ENCODE measurements at regions not wholly inside any gene's neighbourhood (a gene's known extent, or its start where the extent isn't known, plus 50 kb on each side); places are given as distances from the start of the nearest gene placed in this dataset.

DNA sequence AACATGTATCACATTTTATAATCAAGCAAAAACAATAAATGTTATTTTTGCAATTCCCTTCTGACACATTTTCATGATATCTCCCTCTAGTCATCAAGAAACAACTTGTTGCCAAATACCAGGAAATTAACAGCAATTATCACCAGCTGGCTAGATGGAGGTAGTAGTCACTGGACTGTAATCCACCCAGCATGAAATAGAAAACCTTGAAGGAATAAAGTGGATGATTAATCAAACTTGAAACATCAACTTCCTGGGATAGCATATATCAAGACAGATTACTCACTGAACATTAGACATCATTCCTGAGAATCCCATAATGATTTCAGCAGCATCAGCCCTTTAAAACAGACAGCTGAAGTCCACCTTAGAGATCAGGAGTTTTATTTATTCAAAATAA lies 259.0 kb downstream of the CCDC59 start:
- Histone ChIP-seq H3K79me2 (ENCODE audit: low read length) (no peaks in the 10 kb centered on the region), H3K4me1 (ENCODE audit: low read length) (no peaks in the 10 kb centered on the region), H3K4me2 (ENCODE audit: low read depth, low read length) (no peak overlapping the region), H3K27me3 (replicated peaks; ENCODE audit: insufficient read depth, low read length) (no peaks in the 10 kb centered on the region), H3F3A (ENCODE audit: insufficient read depth, low read length) (no peaks in the 10 kb centered on the region), H3K27ac (ENCODE audit: low read length) (no peak overlapping the region), H3K36me3 (replicated peaks; ENCODE audit: insufficient read depth, low read length) (no peaks in the 10 kb centered on the region), H4K20me1 (ENCODE audit: insufficient read depth, low read length) (no peaks in the 10 kb centered on the region), H3K9ac (ENCODE audit: low read length) (no peak overlapping the region), H3K9me3 (replicated peaks; ENCODE audit: insufficient read depth, low read length) (no peaks in the 10 kb centered on the region), H2AFZ (ENCODE audit: low read length) (no peak overlapping the region), H3K9me2 (replicated peaks; ENCODE audit: insufficient read depth, low read length) (no peaks in the 10 kb centered on the region), H3K4me3 (ENCODE audit: low read length) (no peak overlapping the region)
- no peak for DNase-seq
- TF ChIP-seq EZH2 (optimal IDR thresholded peaks at IDR 0.05; ENCODE audit: low read depth, low read length) (no peak), EZH2phosphoT487 (IDR thresholded peaks at IDR 0.05; ENCODE audit: low read length) (no peak)
- TF ChIP-seq, protein P1, sequence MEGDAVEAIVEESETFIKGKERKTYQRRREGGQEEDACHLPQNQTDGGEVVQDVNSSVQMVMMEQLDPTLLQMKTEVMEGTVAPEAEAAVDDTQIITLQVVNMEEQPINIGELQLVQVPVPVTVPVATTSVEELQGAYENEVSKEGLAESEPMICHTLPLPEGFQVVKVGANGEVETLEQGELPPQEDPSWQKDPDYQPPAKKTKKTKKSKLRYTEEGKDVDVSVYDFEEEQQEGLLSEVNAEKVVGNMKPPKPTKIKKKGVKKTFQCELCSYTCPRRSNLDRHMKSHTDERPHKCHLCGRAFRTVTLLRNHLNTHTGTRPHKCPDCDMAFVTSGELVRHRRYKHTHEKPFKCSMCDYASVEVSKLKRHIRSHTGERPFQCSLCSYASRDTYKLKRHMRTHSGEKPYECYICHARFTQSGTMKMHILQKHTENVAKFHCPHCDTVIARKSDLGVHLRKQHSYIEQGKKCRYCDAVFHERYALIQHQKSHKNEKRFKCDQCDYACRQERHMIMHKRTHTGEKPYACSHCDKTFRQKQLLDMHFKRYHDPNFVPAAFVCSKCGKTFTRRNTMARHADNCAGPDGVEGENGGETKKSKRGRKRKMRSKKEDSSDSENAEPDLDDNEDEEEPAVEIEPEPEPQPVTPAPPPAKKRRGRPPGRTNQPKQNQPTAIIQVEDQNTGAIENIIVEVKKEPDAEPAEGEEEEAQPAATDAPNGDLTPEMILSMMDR (IDR thresholded peaks at IDR 0.05; ENCODE audit: low read length): no peak

DNA sequence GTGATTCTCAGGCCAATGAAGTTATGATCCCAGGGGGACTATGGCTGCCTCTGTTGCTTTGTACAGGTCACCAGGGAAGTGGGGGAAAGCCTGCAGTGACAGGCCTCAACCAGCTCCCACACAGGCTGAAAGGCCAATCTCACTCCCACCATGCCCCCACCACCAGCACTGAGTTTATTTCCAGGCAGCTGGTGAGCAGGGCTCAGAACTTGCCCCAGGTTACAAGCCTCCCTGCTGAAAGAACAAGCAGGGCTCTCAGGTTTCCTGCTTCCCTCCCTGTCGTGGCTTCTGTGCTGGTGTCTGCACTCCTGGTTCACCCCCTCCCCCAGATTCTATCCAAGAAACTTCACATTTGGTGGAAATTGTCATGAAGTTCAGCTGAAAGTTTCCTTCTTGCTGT lies 260.3 kb downstream of the CCDC59 start:
- Histone ChIP-seq H3K4me2 (ENCODE audit: low read depth, low read length) (no peak overlapping the region), H2AFZ (ENCODE audit: low read length) (no peak overlapping the region), H3K9ac (ENCODE audit: low read length) (no peak overlapping the region), H3K9me3 (replicated peaks; ENCODE audit: insufficient read depth, low read length) (no peaks in the 10 kb centered on the region), H4K20me1 (ENCODE audit: insufficient read depth, low read length) (no peaks in the 10 kb centered on the region), H3K4me3 (ENCODE audit: low read length) (no peak overlapping the region), H3K9me2 (replicated peaks; ENCODE audit: insufficient read depth, low read length) (no peaks in the 10 kb centered on the region), H3K27me3 (replicated peaks; ENCODE audit: insufficient read depth, low read length) (no peaks in the 10 kb centered on the region), H3F3A (ENCODE audit: insufficient read depth, low read length) (no peaks in the 10 kb centered on the region), H3K4me1 (ENCODE audit: low read length) (no peaks in the 10 kb centered on the region), H3K79me2 (ENCODE audit: low read length) (no peaks in the 10 kb centered on the region), H3K36me3 (replicated peaks; ENCODE audit: insufficient read depth, low read length) (no peaks in the 10 kb centered on the region), H3K27ac (ENCODE audit: low read length) (no peak overlapping the region)
- TF ChIP-seq, protein P1 (IDR thresholded peaks at IDR 0.05; ENCODE audit: low read length): no peak
- TF ChIP-seq EZH2 (optimal IDR thresholded peaks at IDR 0.05; ENCODE audit: low read depth, low read length): no peak
- TF ChIP-seq EZH2phosphoT487 (IDR thresholded peaks at IDR 0.05; ENCODE audit: low read length): no peak
- no peak for DNase-seq

DNA sequence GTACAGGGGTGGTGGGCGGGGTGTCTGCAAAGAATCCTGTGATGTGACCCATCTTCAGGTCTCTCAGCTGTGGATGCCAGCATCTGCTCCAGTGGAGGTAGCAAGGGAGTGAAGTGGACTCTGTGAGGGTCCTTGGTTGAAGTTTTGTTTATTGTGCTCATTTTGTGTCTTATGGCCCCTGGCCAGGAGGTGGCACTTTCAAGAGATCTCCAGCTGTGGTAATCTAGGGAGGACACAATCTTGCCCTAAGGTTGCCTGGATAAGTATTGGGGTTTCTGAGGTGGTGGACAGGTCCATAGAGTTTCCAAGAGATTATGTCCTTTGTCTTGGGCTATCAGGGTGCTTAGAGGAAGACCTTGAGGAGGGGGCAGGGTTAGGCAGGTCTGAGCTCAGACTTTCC lies 260.7 kb downstream of the CCDC59 start:
- Histone ChIP-seq H3K27ac (ENCODE audit: low read length) (no peak overlapping the region), H3K79me2 (ENCODE audit: low read length) (no peaks in the 10 kb centered on the region), H3F3A (ENCODE audit: insufficient read depth, low read length) (no peaks in the 10 kb centered on the region), H4K20me1 (ENCODE audit: insufficient read depth, low read length) (no peaks in the 10 kb centered on the region), H3K27me3 (replicated peaks; ENCODE audit: insufficient read depth, low read length) (no peaks in the 10 kb centered on the region), H3K9ac (ENCODE audit: low read length) (no peak overlapping the region), H3K36me3 (replicated peaks; ENCODE audit: insufficient read depth, low read length) (no peaks in the 10 kb centered on the region), H3K4me2 (ENCODE audit: low read depth, low read length) (no peak overlapping the region), H3K4me1 (ENCODE audit: low read length) (no peaks in the 10 kb centered on the region), H3K4me3 (ENCODE audit: low read length) (no peak overlapping the region), H3K9me3 (replicated peaks; ENCODE audit: insufficient read depth, low read length) (no peaks in the 10 kb centered on the region), H3K9me2 (replicated peaks; ENCODE audit: insufficient read depth, low read length) (no peaks in the 10 kb centered on the region), H2AFZ (ENCODE audit: low read length) (no peak overlapping the region)
- no peak for DNase-seq
- TF ChIP-seq EZH2 (optimal IDR thresholded peaks at IDR 0.05; ENCODE audit: low read depth, low read length): no peak
- TF ChIP-seq EZH2phosphoT487 (IDR thresholded peaks at IDR 0.05; ENCODE audit: low read length): no peak
- TF ChIP-seq, protein P1 (IDR thresholded peaks at IDR 0.05; ENCODE audit: low read length): no peak

Data from MM.1S (cell line).